Upper lobe of left lung (tissue), 6 donors: ENCODE measurements at regions not wholly inside any gene's neighbourhood (a gene's known extent, or its start where the extent isn't known, plus 50 kb on each side); places are given as distances from the start of the nearest gene placed in this dataset.
"Not testable (repeated sequence)": the region's sequence is repeated elsewhere in the genome, so short reads cannot be mapped to it uniquely, and the experiment has no call there.

ENCODE experiments used
- ATAC-seq, 2 donors: fragments of 200-7000 bp; cut with Tn5 transposase; one replicate each; pipeline ENCODE4 v1.9.1; 2022; ENCODE audit warnings: mild to moderate bottlenecking in 2 of 2, moderate library complexity in 2 of 2; ENCODE audit not compliant: low FRiP score in 2 of 2
- DNase-seq, 2 donors: peaks; one replicate each; pipeline ENCODE4 v3.0.0-alpha.2; 2019 to 2020
- H3K27ac ChIP-seq, 4 donors: fragments of 200-600 bp; sonication (generic); one replicate each; pipeline ENCODE4 v1.5.1; 2016 to 2019
- H3K27me3 ChIP-seq, 4 donors: fragments of 200-600 bp; sonication (generic); one replicate each; pipeline ENCODE4 v1.5.1; 2017 to 2019
- H3K36me3 ChIP-seq, 4 donors: fragments of 200-600 bp; sonication (generic); one replicate each; pipeline ENCODE4 v1.5.1; 2016 to 2019
- H3K4me1 ChIP-seq, 4 donors: fragments of 200-600 bp; sonication (generic); one replicate each; pipeline ENCODE4 v1.5.1; 2018 to 2019
- H3K4me3 ChIP-seq, 4 donors: fragments of 200-600 bp; sonication (generic); one replicate each; pipeline ENCODE4 v1.5.1; 2017 to 2019; ENCODE audit warnings: mild to moderate bottlenecking in 2 of 4, moderate library complexity in 1 of 4
- H3K9me3 ChIP-seq, 4 donors: fragments of 200-600 bp; sonication (generic); one replicate each; pipeline ENCODE4 v1.5.1; 2018 to 2019
- CTCF ChIP-seq, 6 experiments: fragments of 450-650 bp in 4 of 6; fragments of 200-600 bp in 2 of 6; sonication (generic) in 2 of 6; IDR thresholded peaks; one replicate each; pipeline ENCODE4 v1.5.1; 2016 to 2019; ENCODE audit warnings: antibody characterized with exemption in 6 of 6
- EP300 ChIP-seq, 4 donors: sonication (generic); formaldehyde crosslinking; IDR thresholded peaks; one replicate each; pipeline ENCODE4 v1.5.1; 2017; ENCODE audit warnings: antibody characterized with exemption in 4 of 4, control low read depth in 2 of 4
- POLR2A ChIP-seq, 4 donors: fragments of 450-650 bp; IDR thresholded peaks; one replicate each; pipeline ENCODE4 v1.5.1; 2016 to 2017; ENCODE audit warnings: antibody characterized with exemption in 4 of 4, mild to moderate bottlenecking in 2 of 4
- POLR2AphosphoS5 ChIP-seq, 2 donors: sonication (generic); formaldehyde crosslinking; IDR thresholded peaks; one replicate each; pipeline ENCODE4 v1.5.1; 2017; ENCODE audit warnings: antibody characterized with exemption in 2 of 2
- WGBS, 2 donors: methylation state at CpG; one replicate each; pipeline ENCODE4 v1.1.5; 2017 to 2018; 5-methylcytosine and 5-hydroxymethylcytosine counted together
- donor health status: DM: no; HTN: no; CAD: no; lungs with moderate emphysema.
- donor health status: DM: no; HTN: yes; CAD: no; lungs with severe emphysema.

DNA sequence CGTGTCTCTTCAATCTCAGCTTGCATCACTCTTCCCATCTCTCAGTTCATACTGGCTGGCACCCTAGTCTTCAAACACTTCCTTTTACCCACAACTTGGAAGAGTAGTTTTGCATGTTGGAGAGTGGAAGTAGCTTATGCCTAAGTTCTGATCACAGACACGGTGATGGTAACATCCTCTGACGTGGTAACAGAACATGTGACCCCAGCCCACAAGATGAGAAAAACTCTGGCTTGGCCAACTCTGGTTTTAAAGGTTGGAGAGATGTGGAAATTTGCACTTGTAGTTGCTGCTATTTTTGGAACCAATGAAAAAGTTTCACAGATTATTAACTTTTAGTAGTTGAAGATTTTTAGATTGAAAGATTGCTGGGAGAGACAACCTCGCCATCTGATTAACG, 155.4 kb upstream of the SLC35G4 start:
- no peak for ATAC-seq
- WGBS, 2 donors = 76 to 78% methylated on average over 5 of the region's 5 CpGs
- TF ChIP-seq EP300 (IDR thresholded peaks at IDR 0.05) = no peak
- no peak for TF ChIP-seq CTCF (IDR thresholded peaks at IDR 0.05)
- no peak for TF ChIP-seq POLR2A (IDR thresholded peaks at IDR 0.05)
- no peak for TF ChIP-seq POLR2AphosphoS5 (IDR thresholded peaks at IDR 0.05)
- no peaks in the 10 kb centered on the region for H3K36me3 ChIP-seq
- no peak overlapping the region for H3K4me3 ChIP-seq
- H3K27ac ChIP-seq = no peak overlapping the region
- H3K4me1 ChIP-seq = no peaks in the 10 kb centered on the region
- DNase-seq = no peak
- no peaks in the 10 kb centered on the region for H3K9me3 ChIP-seq
- H3K27me3 ChIP-seq = no peaks in the 10 kb centered on the region

GRCh38 chr18:11444169-11444568, 165.2 kb upstream of the SLC35G4 start:
- 91 to 94% methylated on average over 4 of the region's 4 CpGs for WGBS, 2 donors
- H3K27me3 ChIP-seq, H3K36me3 ChIP-seq, H3K27ac ChIP-seq, DNase-seq, ATAC-seq, H3K4me3 ChIP-seq, H3K9me3 ChIP-seq, H3K4me1 ChIP-seq: not testable (repeated sequence)

DNA sequence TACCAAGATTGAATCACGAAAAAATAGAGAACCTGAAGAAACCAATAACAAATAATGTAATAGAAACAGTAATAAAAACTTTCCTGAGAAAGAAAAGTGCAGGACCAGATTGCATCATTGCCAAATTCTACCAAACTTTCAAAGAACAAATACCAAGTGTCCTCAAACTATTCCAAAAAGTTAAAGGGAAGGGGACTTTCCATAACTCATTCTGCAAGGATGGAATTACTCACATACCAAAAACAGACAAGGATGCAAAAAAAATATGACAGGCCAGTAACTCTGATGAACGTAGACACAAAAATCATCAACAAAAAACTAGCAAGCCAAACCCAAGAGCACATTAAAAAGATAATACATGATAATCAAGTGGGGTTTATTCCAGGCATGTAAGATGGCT, 172.3 kb upstream of the SLC35G4 start:
- no peak for ATAC-seq
- 52 to 59% methylated on average over 2 of the region's 2 CpGs for WGBS, 2 donors
- TF ChIP-seq CTCF (IDR thresholded peaks at IDR 0.05) (no peak), POLR2A (IDR thresholded peaks at IDR 0.05) (no peak), EP300 (IDR thresholded peaks at IDR 0.05) (no peak), POLR2AphosphoS5 (IDR thresholded peaks at IDR 0.05) (no peak)

GRCh38 chr18:11432360-11432811, 177.0 kb upstream of the SLC35G4 start:
- Histone ChIP-seq H3K27ac (no peak overlapping the region), H3K36me3 (no peaks in the 10 kb centered on the region), H3K27me3 (no peaks in the 10 kb centered on the region), H3K4me1 (no peaks in the 10 kb centered on the region), H3K4me3 (no peak overlapping the region), H3K9me3 (no peaks in the 10 kb centered on the region)
- TF ChIP-seq CTCF (IDR thresholded peaks at IDR 0.05) (no peak), POLR2AphosphoS5 (IDR thresholded peaks at IDR 0.05) (no peak), EP300 (IDR thresholded peaks at IDR 0.05) (no peak), POLR2A (IDR thresholded peaks at IDR 0.05) (no peak)
- WGBS, 2 donors = 95 to 96% methylated on average over 24 to 36 of the region's 36 CpGs
- DNase-seq = peak in 1 of 2 donors; percentile 70
- peak; percentile 6 to 15 for ATAC-seq

More for the DNA sequence above, 172.3 kb upstream of the SLC35G4 start:
- Histone ChIP-seq H3K27ac (no peak overlapping the region), H3K4me3 (no peak overlapping the region), H3K27me3 (no peaks in the 10 kb centered on the region), H3K4me1 (no peaks in the 10 kb centered on the region), H3K36me3 (no peaks in the 10 kb centered on the region), H3K9me3 (no peaks in the 10 kb centered on the region)
- DNase-seq = no peak

DNA sequence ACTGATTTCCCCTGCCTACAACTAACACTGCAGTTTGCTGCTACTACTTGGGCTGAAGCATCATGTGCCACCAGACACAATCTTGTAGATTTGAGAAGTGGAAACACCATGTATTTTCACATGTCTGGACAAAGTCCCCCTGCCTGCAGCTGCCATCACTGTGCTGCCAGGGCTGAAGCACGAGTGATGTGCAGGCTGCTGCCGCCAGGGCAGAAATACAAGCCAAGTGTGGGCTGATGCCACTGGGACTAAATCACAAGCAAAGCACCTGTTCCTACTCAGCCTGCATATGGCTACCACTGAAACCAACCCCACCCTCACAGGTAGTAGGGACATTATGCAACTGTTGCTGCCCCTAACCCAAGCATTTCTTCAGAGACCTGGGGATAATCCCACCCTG, 179.5 kb upstream of the SLC35G4 start:
- Histone ChIP-seq H3K9me3 (no peaks in the 10 kb centered on the region), H3K4me1 (no peaks in the 10 kb centered on the region), H3K36me3 (no peaks in the 10 kb centered on the region), H3K27ac (no peak overlapping the region), H3K27me3 (no peaks in the 10 kb centered on the region), H3K4me3 (no peak overlapping the region)
- no peak for DNase-seq
- ATAC-seq = no peak
- TF ChIP-seq POLR2A (IDR thresholded peaks at IDR 0.05) = no peak
- TF ChIP-seq EP300 (IDR thresholded peaks at IDR 0.05) = no peak
- TF ChIP-seq POLR2AphosphoS5 (IDR thresholded peaks at IDR 0.05) = no peak
- WGBS, 2 donors = 85% methylated on average over 2 of the region's 2 CpGs; no CpG with 5 or more reads in 1 of the 2 donors

GRCh38 chr18:11425211-11425610, 184.2 kb upstream of the SLC35G4 start:
- H3K4me1 ChIP-seq = no peaks in the 10 kb centered on the region
- TF ChIP-seq POLR2AphosphoS5 (IDR thresholded peaks at IDR 0.05) (no peak), EP300 (IDR thresholded peaks at IDR 0.05) (no peak), POLR2A (IDR thresholded peaks at IDR 0.05) (no peak), CTCF (IDR thresholded peaks at IDR 0.05) (no peak)
- DNase-seq = no peak
- H3K27ac ChIP-seq = no peak overlapping the region
- 81 to 88% methylated on average over 7 of the region's 7 CpGs for WGBS, 2 donors
- H3K9me3 ChIP-seq = no peaks in the 10 kb centered on the region
- H3K27me3 ChIP-seq = no peaks in the 10 kb centered on the region
- no peak overlapping the region for H3K4me3 ChIP-seq
- no peak for ATAC-seq
- no peaks in the 10 kb centered on the region for H3K36me3 ChIP-seq
